ENCODE measurements at regions not wholly inside any gene's neighbourhood (a gene's known extent, or its start where the extent isn't known, plus 50 kb on each side); places are given as distances from the start of the nearest gene placed in this dataset.

GRCh38 chr13:103291798-103292572 lies 225.8 kb upstream of the SLC10A2 start:
- no peaks in the 10 kb centered on the region for H3K36me3 Mint-ChIP-seq (ENCODE audit: low read depth)

GRCh38 chr13:103291226-103291625 lies 225.0 kb upstream of the SLC10A2 start:
- no peaks in the 10 kb centered on the region for H3K9me3 ChIP-seq (ENCODE audit: control insufficient read depth, low read length)
- Mint-ChIP-seq H3K4me1 (peaks cover 9% of the 10 kb centered on the region), H3K36me3 (ENCODE audit: low read depth) (no peaks in the 10 kb centered on the region), H3K4me3 (no peak overlapping the region), H3K9me3 (peaks cover 3% of the 10 kb centered on the region), H3K27me3 (ENCODE audit: insufficient read depth) (no peaks in the 10 kb centered on the region), H3K27ac (no peak overlapping the region)
- no peak overlapping the region for H3K27ac ChIP-seq (ENCODE audit: low read depth, low read length)
- no peak for TF ChIP-seq CTCF (conservative IDR thresholded peaks at IDR 0.05)
- H3K27me3 ChIP-seq (ENCODE audit: control insufficient read depth, insufficient read depth, low read length, poor library complexity, severe bottlenecking) = no peaks in the 10 kb centered on the region
- no peak for DNase-seq
- no peaks in the 10 kb centered on the region for H3K36me3 ChIP-seq (ENCODE audit: control insufficient read depth, insufficient read depth, low read length)
- WGBS, 2 experiments (ENCODE audit: insufficient coverage in 1 of 2, insufficient read length in 1 of 2) = 95 to 96% methylated on average over 3 of the region's 3 CpGs
- H3K4me3 ChIP-seq (ENCODE audit: low read length) = no peak overlapping the region
- no peaks in the 10 kb centered on the region for H3K4me1 ChIP-seq (ENCODE audit: control insufficient read depth, insufficient read depth, low read length)
- no peak overlapping the region for H3K9ac ChIP-seq (ENCODE audit: extremely low read depth, low read length, poor library complexity, severe bottlenecking)

More at GRCh38 chr13:103291798-103292572, 225.8 kb upstream of the SLC10A2 start:
- H3K4me1 Mint-ChIP-seq = peaks cover 9% of the 10 kb centered on the region
- no peaks in the 10 kb centered on the region for H3K27me3 Mint-ChIP-seq (ENCODE audit: insufficient read depth)
- H3K27me3 ChIP-seq (ENCODE audit: control insufficient read depth, insufficient read depth, low read length, poor library complexity, severe bottlenecking) = no peaks in the 10 kb centered on the region
- H3K4me3 ChIP-seq (ENCODE audit: low read length) = no peak overlapping the region
- H3K9me3 Mint-ChIP-seq = peaks cover 7% of the 10 kb centered on the region
- no peak for DNase-seq
- no peaks in the 10 kb centered on the region for H3K36me3 ChIP-seq (ENCODE audit: control insufficient read depth, insufficient read depth, low read length)
- no peak overlapping the region for H3K4me3 Mint-ChIP-seq
- no peaks in the 10 kb centered on the region for H3K4me1 ChIP-seq (ENCODE audit: control insufficient read depth, insufficient read depth, low read length)
- H3K9ac ChIP-seq (ENCODE audit: extremely low read depth, low read length, poor library complexity, severe bottlenecking) = no peak overlapping the region
- no peak for TF ChIP-seq CTCF (conservative IDR thresholded peaks at IDR 0.05)
- peaks cover 3% of the 10 kb centered on the region for H3K9me3 ChIP-seq (ENCODE audit: control insufficient read depth, low read length)
- H3K27ac Mint-ChIP-seq = no peak overlapping the region
- H3K27ac ChIP-seq (ENCODE audit: low read depth, low read length) = no peak overlapping the region
- no CpG with 5 or more reads among the region's 3 CpGs for WGBS, 2 experiments (ENCODE audit: insufficient coverage in 1 of 2, insufficient read length in 1 of 2)

- no peaks in the 10 kb centered on the region for H3K9me3 Mint-ChIP-seq
- no peaks in the 10 kb centered on the region for H3K9me3 ChIP-seq (ENCODE audit: control insufficient read depth, low read length)
- H3K4me3 ChIP-seq (ENCODE audit: low read length) = no peak overlapping the region
- peaks cover 9% of the 10 kb centered on the region for H3K4me1 Mint-ChIP-seq
- no peak for DNase-seq
- H3K27me3 Mint-ChIP-seq (ENCODE audit: insufficient read depth) = no peaks in the 10 kb centered on the region
- H3K36me3 Mint-ChIP-seq (ENCODE audit: low read depth) = no peaks in the 10 kb centered on the region
- no peaks in the 10 kb centered on the region for H3K36me3 ChIP-seq (ENCODE audit: control insufficient read depth, insufficient read depth, low read length)
- no peak overlapping the region for H3K4me3 Mint-ChIP-seq
- no peaks in the 10 kb centered on the region for H3K4me1 ChIP-seq (ENCODE audit: control insufficient read depth, insufficient read depth, low read length)
- no peak overlapping the region for H3K9ac ChIP-seq (ENCODE audit: extremely low read depth, low read length, poor library complexity, severe bottlenecking)
- H3K27ac ChIP-seq (ENCODE audit: low read depth, low read length) = no peak overlapping the region
- no peaks in the 10 kb centered on the region for H3K27me3 ChIP-seq (ENCODE audit: control insufficient read depth, insufficient read depth, low read length, poor library complexity, severe bottlenecking)
- H3K27ac Mint-ChIP-seq = no peak overlapping the region
- no peak for TF ChIP-seq CTCF (conservative IDR thresholded peaks at IDR 0.05)
Measured at GRCh38 chr13:103289681-103290080, 223.5 kb upstream of the SLC10A2 start.

All from endodermal cell (in vitro differentiated cells).